Neural progenitor cell (in vitro differentiated cells): ENCODE measurements at regions not wholly inside any gene's neighbourhood (a gene's known extent, or its start where the extent isn't known, plus 50 kb on each side); places are given as distances from the start of the nearest gene placed in this dataset.

Source experiments
- DNase-seq: peaks from one replicate; pipeline ENCODE4 v3.0.0-alpha.2; 2016; ENCODE audit warnings: low spot score
- H2AFZ ChIP-seq: fragments of 200-600 bp; sonication (generic); replicated peaks from 2 replicates; pipeline ENCODE4 v1.6.1; 2016; ENCODE audit warnings: antibody characterized with exemption
- H3F3A ChIP-seq: fragments of 200-600 bp; sonication (generic); 2 replicates; pipeline ENCODE4 v1.6.1; 2016; ENCODE audit warnings: antibody characterized with exemption, low read depth
- H3K27ac ChIP-seq: fragments of 200-600 bp; sonication (generic); 2 replicates; pipeline ENCODE4 v1.5.1; 2016; ENCODE audit warnings: mild to moderate bottlenecking
- H3K27me3 ChIP-seq: fragments of 200-600 bp; sonication (generic); 2 replicates; pipeline ENCODE4 v1.6.1; 2016; ENCODE audit warnings: mild to moderate bottlenecking, moderate library complexity
- H3K36me3 ChIP-seq: fragments of 200-600 bp; sonication (generic); 2 replicates; pipeline ENCODE4 v1.5.1; 2016
- H3K4me1 ChIP-seq: fragments of 200-600 bp; sonication (generic); 2 replicates; pipeline ENCODE4 v1.6.1; 2016; ENCODE audit warnings: mixed run types
- H3K4me2 ChIP-seq: fragments of 200-600 bp; sonication (generic); 2 replicates; pipeline ENCODE4 v1.6.1; 2016
- H3K4me3 ChIP-seq: fragments of 200-600 bp; sonication (generic); 2 replicates; pipeline ENCODE4 v1.5.1; 2016
- H3K79me2 ChIP-seq: fragments of 200-600 bp; sonication (generic); 2 replicates; pipeline ENCODE4 v1.6.1; 2016; ENCODE audit warnings: low read depth
- H3K9ac ChIP-seq: fragments of 200-600 bp; sonication (generic); 2 replicates; pipeline ENCODE4 v1.6.1; 2016
- H3K9me3 ChIP-seq: fragments of 200-600 bp; sonication (generic); 2 replicates; pipeline ENCODE4 v1.5.1; 2016; ENCODE audit warnings: low read depth
- H4K20me1 ChIP-seq: fragments of 200-600 bp; sonication (generic); 2 replicates; pipeline ENCODE4 v1.6.1; 2016; ENCODE audit warnings: low read depth
- H3K27ac Mint-ChIP-seq: 3 replicates; pipeline ENCODE4 v1.8.0; 2021; ENCODE audit warnings: mixed read lengths
- H3K27me3 Mint-ChIP-seq: 2 replicates; pipeline ENCODE4 v1.8.0; 2022; ENCODE audit warnings: low read depth, mild to moderate bottlenecking, inconsistent platforms, moderate library complexity, mixed read lengths; ENCODE audit not compliant: insufficient read depth
- H3K36me3 Mint-ChIP-seq: 3 replicates; pipeline ENCODE4 v1.8.0; 2021; ENCODE audit warnings: mixed read lengths
- H3K4me1 Mint-ChIP-seq: 3 replicates; pipeline ENCODE4 v1.8.0; 2021; ENCODE audit warnings: mixed read lengths
- H3K4me3 Mint-ChIP-seq: 3 replicates; pipeline ENCODE4 v1.8.0; 2021; ENCODE audit warnings: mild to moderate bottlenecking, moderate library complexity, mixed read lengths
- H3K9me3 Mint-ChIP-seq: 3 replicates; pipeline ENCODE4 v1.8.0; 2020; ENCODE audit warnings: mixed read lengths
- EZH2 ChIP-seq: fragments of 200-600 bp; sonication (generic); IDR thresholded peaks from 2 replicates; pipeline ENCODE4 v1.6.1; 2017; ENCODE audit warnings: antibody characterized with exemption, mild to moderate bottlenecking, moderate library complexity
- EZH2phosphoT487 ChIP-seq: fragments of 200-600 bp; sonication (generic); IDR thresholded peaks from 2 replicates; pipeline ENCODE4 v1.6.1; 2017; ENCODE audit warnings: antibody characterized with exemption
- TF ChIP-seq, protein P1 (sequence below): fragments of 200-600 bp; sonication (generic); IDR thresholded peaks from 2 replicates; pipeline ENCODE4 v1.5.1; 2017; ENCODE audit warnings: antibody characterized with exemption, mild to moderate bottlenecking

DNA sequence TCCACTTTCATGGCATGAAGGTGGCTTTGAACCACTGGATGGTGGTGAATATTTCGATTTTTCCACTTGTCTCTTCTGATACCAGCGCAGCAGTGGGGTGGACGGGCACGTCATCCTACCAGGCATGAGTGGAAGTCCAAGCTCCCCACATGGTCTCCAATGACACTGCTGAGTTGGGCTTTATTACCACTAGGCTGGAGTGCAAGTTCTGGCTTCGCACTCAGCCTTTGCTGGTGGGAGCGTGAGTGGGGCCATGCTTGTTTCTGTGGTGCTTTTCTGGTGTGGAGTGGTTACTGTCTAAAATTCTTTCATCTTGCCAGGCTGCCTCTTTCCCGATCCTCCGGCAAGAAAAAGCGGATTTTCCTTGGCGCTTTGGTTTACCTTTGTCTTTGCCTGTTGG, 70.1 kb upstream of the SDK1 start:
- H3K4me2 ChIP-seq, result no peak overlapping the region
- H2AFZ ChIP-seq, result no peak overlapping the region
- H3K4me3 ChIP-seq, result no peak overlapping the region
- Mint-ChIP-seq H3K27me3 (peaks cover 2% of the 10 kb centered on the region), H3K4me1 (no peaks in the 10 kb centered on the region), H3K36me3 (peaks cover 8% of the 10 kb centered on the region), H3K9me3 (peaks cover 24% of the 10 kb centered on the region), H3K27ac (peak overlapping the region; percentile 24), H3K4me3 (no peak overlapping the region)
- H3K27me3 ChIP-seq, result no peaks in the 10 kb centered on the region
- H4K20me1 ChIP-seq, result no peaks in the 10 kb centered on the region
- no peaks in the 10 kb centered on the region for H3K79me2 ChIP-seq
- no peak overlapping the region for H3K9ac ChIP-seq
- DNase-seq, result no peak
- H3K9me3 ChIP-seq, result no peaks in the 10 kb centered on the region
- H3K27ac ChIP-seq, result no peak overlapping the region
- H3K4me1 ChIP-seq, result no peaks in the 10 kb centered on the region
- H3K36me3 ChIP-seq, result no peaks in the 10 kb centered on the region
- no peaks in the 10 kb centered on the region for H3F3A ChIP-seq
- TF ChIP-seq EZH2 (no peak), EZH2phosphoT487 (no peak)
- TF ChIP-seq, protein P1, sequence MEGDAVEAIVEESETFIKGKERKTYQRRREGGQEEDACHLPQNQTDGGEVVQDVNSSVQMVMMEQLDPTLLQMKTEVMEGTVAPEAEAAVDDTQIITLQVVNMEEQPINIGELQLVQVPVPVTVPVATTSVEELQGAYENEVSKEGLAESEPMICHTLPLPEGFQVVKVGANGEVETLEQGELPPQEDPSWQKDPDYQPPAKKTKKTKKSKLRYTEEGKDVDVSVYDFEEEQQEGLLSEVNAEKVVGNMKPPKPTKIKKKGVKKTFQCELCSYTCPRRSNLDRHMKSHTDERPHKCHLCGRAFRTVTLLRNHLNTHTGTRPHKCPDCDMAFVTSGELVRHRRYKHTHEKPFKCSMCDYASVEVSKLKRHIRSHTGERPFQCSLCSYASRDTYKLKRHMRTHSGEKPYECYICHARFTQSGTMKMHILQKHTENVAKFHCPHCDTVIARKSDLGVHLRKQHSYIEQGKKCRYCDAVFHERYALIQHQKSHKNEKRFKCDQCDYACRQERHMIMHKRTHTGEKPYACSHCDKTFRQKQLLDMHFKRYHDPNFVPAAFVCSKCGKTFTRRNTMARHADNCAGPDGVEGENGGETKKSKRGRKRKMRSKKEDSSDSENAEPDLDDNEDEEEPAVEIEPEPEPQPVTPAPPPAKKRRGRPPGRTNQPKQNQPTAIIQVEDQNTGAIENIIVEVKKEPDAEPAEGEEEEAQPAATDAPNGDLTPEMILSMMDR, result no peak

DNA sequence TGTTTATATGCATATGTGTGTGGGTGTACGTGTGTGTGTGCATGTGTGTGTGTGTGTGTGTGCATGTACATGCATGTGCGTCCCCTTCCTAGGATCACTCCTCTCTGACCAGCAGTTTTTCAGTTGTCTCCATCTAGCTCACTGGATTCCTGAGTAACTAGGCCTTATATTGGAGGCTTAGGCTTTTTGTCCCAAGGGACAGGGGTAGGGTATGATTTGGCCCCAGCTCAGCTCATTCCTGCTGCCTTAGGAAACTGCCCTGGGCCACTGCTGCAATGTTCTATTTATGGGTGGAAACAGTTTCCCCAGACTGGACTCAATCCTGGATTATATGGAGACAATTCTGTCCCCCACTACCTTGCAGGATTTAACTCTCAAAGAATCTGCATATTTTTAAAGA, 68.8 kb upstream of the SDK1 start:
- Mint-ChIP-seq H3K4me3 (no peak overlapping the region), H3K9me3 (peaks cover 22% of the 10 kb centered on the region), H3K4me1 (no peaks in the 10 kb centered on the region), H3K36me3 (peaks cover 6% of the 10 kb centered on the region), H3K27ac (no peak overlapping the region), H3K27me3 (peaks cover 5% of the 10 kb centered on the region)
- Histone ChIP-seq H3K4me1 (no peaks in the 10 kb centered on the region), H3K27me3 (no peaks in the 10 kb centered on the region), H3K4me2 (no peak overlapping the region), H3K9me3 (no peaks in the 10 kb centered on the region), H4K20me1 (no peaks in the 10 kb centered on the region), H3K27ac (no peak overlapping the region), H3K79me2 (no peaks in the 10 kb centered on the region), H2AFZ (no peak overlapping the region), H3K9ac (no peak overlapping the region), H3K4me3 (no peak overlapping the region), H3K36me3 (no peaks in the 10 kb centered on the region), H3F3A (no peaks in the 10 kb centered on the region)
- no peak for DNase-seq
- TF ChIP-seq, protein P1, result no peak
- no peak for TF ChIP-seq EZH2phosphoT487
- TF ChIP-seq EZH2, result no peak

DNA sequence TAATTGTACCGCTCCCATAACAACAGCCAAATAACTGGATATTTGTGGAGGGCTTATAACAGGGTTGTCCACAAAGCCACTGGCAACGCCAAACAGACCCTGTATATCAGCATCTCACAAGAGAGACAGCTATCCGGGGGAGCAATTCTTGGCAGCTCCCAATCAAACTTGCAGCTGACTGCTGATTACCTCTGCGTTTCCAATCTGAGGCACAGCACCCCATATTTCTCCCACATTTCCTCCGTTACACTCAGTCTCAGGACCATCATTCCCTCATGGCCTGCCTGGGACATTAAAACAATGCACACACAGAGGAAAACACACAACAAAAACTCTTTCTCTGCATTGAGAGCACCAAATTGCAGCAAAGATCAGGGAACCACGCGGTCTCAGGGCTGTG, 67.8 kb upstream of the SDK1 start:
- H3K27me3 ChIP-seq, result no peaks in the 10 kb centered on the region
- H3K4me1 ChIP-seq, result no peaks in the 10 kb centered on the region
- no peak for DNase-seq
- H3K4me2 ChIP-seq, result no peak overlapping the region
- H3K9ac ChIP-seq, result no peak overlapping the region
- Mint-ChIP-seq H3K9me3 (peaks cover 22% of the 10 kb centered on the region), H3K36me3 (peaks cover 6% of the 10 kb centered on the region), H3K27me3 (peaks cover 5% of the 10 kb centered on the region), H3K4me1 (no peaks in the 10 kb centered on the region), H3K27ac (peak overlapping the region; percentile 58), H3K4me3 (no peak overlapping the region)
- H3K27ac ChIP-seq, result no peak overlapping the region
- H3F3A ChIP-seq, result no peaks in the 10 kb centered on the region
- H3K36me3 ChIP-seq, result no peaks in the 10 kb centered on the region
- H2AFZ ChIP-seq, result peak overlapping the region; percentile 84
- TF ChIP-seq, protein P1, result no peak
- TF ChIP-seq EZH2phosphoT487, result no peak
- TF ChIP-seq EZH2, result no peak
- no peak overlapping the region for H3K4me3 ChIP-seq
- H3K79me2 ChIP-seq, result no peaks in the 10 kb centered on the region
- no peaks in the 10 kb centered on the region for H3K9me3 ChIP-seq
- no peaks in the 10 kb centered on the region for H4K20me1 ChIP-seq
